ENCODE measurements at regions not wholly inside any gene's neighbourhood (a gene's known extent, or its start where the extent isn't known, plus 50 kb on each side); places are given as distances from the start of the nearest gene placed in this dataset.

- no peak for TF ChIP-seq CTCF (IDR thresholded peaks at IDR 0.05; ENCODE audit: insufficient read depth, low read depth, low read length)
- DNase-seq (ENCODE audit: low read depth): no peak
- H3K4me3 ChIP-seq (ENCODE audit: low read depth, low read length): no peak overlapping the region
Measured at GRCh38 chr5:133867851-133868545, 100.4 kb downstream of the C5orf15 start.

DNA sequence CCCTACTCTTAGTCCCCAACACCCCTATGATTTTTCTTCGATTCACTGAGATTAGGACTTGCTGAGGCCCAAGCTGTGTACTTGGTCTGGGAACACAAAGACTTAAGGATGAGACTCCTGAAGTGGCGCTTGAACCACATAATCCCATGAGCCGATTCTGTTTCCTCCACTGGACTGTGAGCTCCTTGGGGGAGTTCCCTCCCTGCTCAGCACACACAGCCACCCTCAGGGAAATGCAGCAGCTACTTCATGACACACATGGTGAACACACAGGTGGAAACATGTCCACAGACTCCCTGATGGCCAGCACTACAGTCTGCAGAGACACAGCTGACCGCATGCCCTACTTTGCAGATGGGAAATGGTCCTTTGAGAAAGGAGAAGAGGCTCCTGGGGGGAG, 101.1 kb downstream of the C5orf15 start:
- H3K4me3 ChIP-seq (ENCODE audit: low read depth, low read length): no peak overlapping the region
- TF ChIP-seq CTCF (IDR thresholded peaks at IDR 0.05; ENCODE audit: insufficient read depth, low read depth, low read length): no peak
- DNase-seq (ENCODE audit: low read depth): no peak

DNA sequence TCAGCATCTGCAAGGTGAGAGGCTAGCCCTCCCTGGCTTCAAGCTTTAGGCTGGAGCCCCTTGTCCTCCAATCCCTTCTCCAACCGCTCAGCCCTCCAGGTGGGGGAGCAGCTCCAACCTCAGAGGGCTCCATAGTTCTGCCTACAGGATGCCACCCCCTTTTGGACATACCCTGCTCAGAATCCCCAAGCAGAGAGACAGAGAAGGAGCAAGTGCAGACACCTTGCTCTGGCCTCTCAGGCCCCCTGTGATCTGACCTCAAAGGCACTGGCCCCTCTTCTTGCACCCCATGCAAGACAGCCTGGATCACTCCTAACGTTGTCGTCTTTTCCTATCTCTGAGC, 101.6 kb downstream of the C5orf15 start:
- TF ChIP-seq CTCF (IDR thresholded peaks at IDR 0.05; ENCODE audit: insufficient read depth, low read depth, low read length): no peak
- H3K4me3 ChIP-seq (ENCODE audit: low read depth, low read length): no peak overlapping the region
- no peak for DNase-seq (ENCODE audit: low read depth)

DNA sequence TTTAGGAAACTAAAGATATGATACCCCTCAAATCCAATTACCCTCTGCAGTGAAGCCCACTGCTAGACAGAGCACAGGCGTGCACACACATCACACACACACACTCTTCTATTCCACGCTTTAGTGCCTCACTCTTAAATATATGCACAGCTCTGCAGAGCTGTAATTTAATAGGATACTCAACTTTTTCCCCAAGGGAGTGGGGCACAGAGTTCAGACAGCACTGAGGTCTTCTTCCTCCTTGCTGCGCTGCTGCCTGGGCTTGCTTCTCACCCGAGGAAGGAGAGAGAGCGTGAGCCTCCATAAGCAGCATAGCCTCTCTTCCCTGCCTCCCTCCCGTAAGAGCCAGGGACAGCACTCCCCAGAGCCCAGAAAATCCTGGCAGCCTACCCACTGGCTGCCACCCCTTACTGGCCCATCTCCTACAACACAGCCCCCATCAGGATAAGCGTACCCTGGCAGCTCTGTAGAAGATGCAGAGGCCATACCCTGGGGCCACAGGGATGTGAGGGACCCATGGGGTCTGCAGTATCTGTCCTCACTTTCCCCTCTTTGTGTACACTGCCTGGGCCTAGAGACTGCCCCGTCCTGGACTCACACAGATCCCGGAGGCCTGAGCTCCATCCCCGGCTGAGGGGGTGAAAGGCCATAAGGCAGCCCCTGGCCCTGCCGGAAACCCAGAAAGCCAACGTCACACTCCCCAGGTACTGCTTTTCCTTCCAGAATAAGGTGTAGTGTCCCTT, 102.1 kb downstream of the C5orf15 start:
- DNase-seq (ENCODE audit: low read depth): no peak
- H3K4me3 ChIP-seq (ENCODE audit: low read depth, low read length): no peak overlapping the region
- no peak for TF ChIP-seq CTCF (IDR thresholded peaks at IDR 0.05; ENCODE audit: insufficient read depth, low read depth, low read length)

DNA sequence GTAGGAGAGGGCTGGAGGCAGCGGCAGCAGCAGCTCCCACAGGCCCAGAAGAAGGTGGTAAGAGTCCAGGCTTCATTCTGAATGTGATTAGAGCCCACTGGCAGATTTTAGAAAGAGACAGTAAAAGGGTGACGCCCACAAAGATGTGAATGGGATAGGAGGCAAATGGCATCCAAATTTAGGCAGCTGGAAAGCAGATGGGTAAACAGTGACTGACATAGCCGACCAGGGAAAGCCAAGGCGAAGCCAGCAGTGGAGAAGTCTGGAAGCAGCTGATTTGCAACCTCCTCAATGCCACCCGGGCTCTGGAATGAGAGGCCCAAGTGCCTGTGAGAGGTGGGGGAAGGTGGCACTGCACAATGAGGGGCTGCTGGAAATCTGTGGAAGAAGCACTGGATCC, 103.3 kb downstream of the C5orf15 start:
- DNase-seq (ENCODE audit: low read depth): no peak
- TF ChIP-seq CTCF (IDR thresholded peaks at IDR 0.05; ENCODE audit: insufficient read depth, low read depth, low read length): no peak
- no peak overlapping the region for H3K4me3 ChIP-seq (ENCODE audit: low read depth, low read length)

GRCh38 chr5:133864711-133865110, 103.7 kb downstream of the C5orf15 start:
- no peak overlapping the region for H3K4me3 ChIP-seq (ENCODE audit: low read depth, low read length)
- no peak for DNase-seq (ENCODE audit: low read depth)

More at GRCh38 chr5:133864711-133865110, 103.7 kb downstream of the C5orf15 start:
- no peak for TF ChIP-seq CTCF (IDR thresholded peaks at IDR 0.05; ENCODE audit: insufficient read depth, low read depth, low read length)

All from fibroblast of villous mesenchyme (primary cell).